ENCODE measurements at regions not wholly inside any gene's neighbourhood (a gene's known extent, or its start where the extent isn't known, plus 50 kb on each side); places are given as distances from the start of the nearest gene placed in this dataset.

GRCh38 chr12:116339062-116339461 lies 61.6 kb upstream of the MED13L start:
- no peak overlapping the region for H3K27ac ChIP-seq (ENCODE audit: control insufficient read depth, insufficient read depth, low read length)
- no peaks in the 10 kb centered on the region for H3K27me3 ChIP-seq (ENCODE audit: control insufficient read depth, extremely low read depth, insufficient read depth, low read length)
- H3K4me3 ChIP-seq (ENCODE audit: control insufficient read depth in 2 of 3, extremely low read depth in 1 of 3, insufficient read depth in 2 of 3, low read depth in 1 of 3, low read length in 3 of 3) = no peak overlapping the region
- no peaks in the 10 kb centered on the region for H3K4me1 ChIP-seq (ENCODE audit: control insufficient read depth, extremely low read depth, insufficient read depth, low read length)
- no peak overlapping the region for H2AFZ ChIP-seq (ENCODE audit: control insufficient read depth, low read length)
- no peaks in the 10 kb centered on the region for H3K9me3 ChIP-seq (ENCODE audit: control insufficient read depth, low read depth, low read length)
- H3K79me2 ChIP-seq (ENCODE audit: control insufficient read depth, insufficient read depth, low read length) = no peaks in the 10 kb centered on the region
- TF ChIP-seq EZH2 (IDR thresholded peaks at IDR 0.05; ENCODE audit: low read length) (no peak), CTCF (optimal IDR thresholded peaks at IDR 0.05 in 1 of 3, IDR thresholded peaks at IDR 0.05 in 1 of 3, conservative IDR thresholded peaks at IDR 0.05 in 1 of 3; ENCODE audit: extremely low read depth in 1 of 3, insufficient read depth in 2 of 3, low read length in 3 of 3) (no peak)
- DNase-seq (ENCODE audit: low read depth, low spot score) = no peak
- H4K20me1 ChIP-seq (ENCODE audit: control insufficient read depth, extremely low read depth, insufficient read depth, low read length) = no peaks in the 10 kb centered on the region
- H3K9me1 ChIP-seq (ENCODE audit: control insufficient read depth, extremely low read depth, insufficient read depth, low read length) = no peaks in the 10 kb centered on the region
- no peak overlapping the region for H3K9ac ChIP-seq (ENCODE audit: control insufficient read depth, extremely low read depth, insufficient read depth, low read length)
- no peak overlapping the region for H3K4me2 ChIP-seq (ENCODE audit: control insufficient read depth, extremely low read depth, insufficient read depth, low read depth, low read length)
- dilution Hi-C loops (cut with MboI; ENCODE audit: extremely low pct_ligation_motif_present, low sequenced_read_pairs) = no loop called here
- no peaks in the 10 kb centered on the region for H3K36me3 ChIP-seq (ENCODE audit: control insufficient read depth in 2 of 2, extremely low read depth in 1 of 2, insufficient read depth in 2 of 2, low read length in 2 of 2)
- no peak for FAIRE-seq

- Histone ChIP-seq H3K4me2 (ENCODE audit: control insufficient read depth, extremely low read depth, insufficient read depth, low read depth, low read length) (no peak overlapping the region), H2AFZ (ENCODE audit: control insufficient read depth, low read length) (no peak overlapping the region), H3K9me3 (ENCODE audit: control insufficient read depth, low read depth, low read length) (no peaks in the 10 kb centered on the region), H3K36me3 (ENCODE audit: control insufficient read depth in 2 of 2, extremely low read depth in 1 of 2, insufficient read depth in 2 of 2, low read length in 2 of 2) (no peaks in the 10 kb centered on the region), H3K4me3 (ENCODE audit: control insufficient read depth in 2 of 3, extremely low read depth in 1 of 3, insufficient read depth in 2 of 3, low read depth in 1 of 3, low read length in 3 of 3) (no peak overlapping the region), H3K4me1 (ENCODE audit: control insufficient read depth, extremely low read depth, insufficient read depth, low read length) (no peaks in the 10 kb centered on the region), H3K27me3 (ENCODE audit: control insufficient read depth, extremely low read depth, insufficient read depth, low read length) (no peaks in the 10 kb centered on the region), H3K27ac (ENCODE audit: control insufficient read depth, insufficient read depth, low read length) (no peak overlapping the region), H3K9me1 (ENCODE audit: control insufficient read depth, extremely low read depth, insufficient read depth, low read length) (no peaks in the 10 kb centered on the region), H3K9ac (ENCODE audit: control insufficient read depth, extremely low read depth, insufficient read depth, low read length) (no peak overlapping the region), H3K79me2 (ENCODE audit: control insufficient read depth, insufficient read depth, low read length) (no peaks in the 10 kb centered on the region), H4K20me1 (ENCODE audit: control insufficient read depth, extremely low read depth, insufficient read depth, low read length) (no peaks in the 10 kb centered on the region)
- no peak for DNase-seq (ENCODE audit: low read depth, low spot score)
- no peak for FAIRE-seq
- dilution Hi-C loops (cut with MboI; ENCODE audit: extremely low pct_ligation_motif_present, low sequenced_read_pairs) = no loop called here
- TF ChIP-seq EZH2 (IDR thresholded peaks at IDR 0.05; ENCODE audit: low read length) = no peak
- TF ChIP-seq CTCF (optimal IDR thresholded peaks at IDR 0.05 in 1 of 3, IDR thresholded peaks at IDR 0.05 in 1 of 3, conservative IDR thresholded peaks at IDR 0.05 in 1 of 3; ENCODE audit: extremely low read depth in 1 of 3, insufficient read depth in 2 of 3, low read length in 3 of 3) = no peak
Observed at GRCh38 chr12:116339800-116340371, 62.4 kb upstream of the MED13L start.
